HG03196 (cell line): ENCODE measurements at regions not wholly inside any gene's neighbourhood (a gene's known extent, or its start where the extent isn't known, plus 50 kb on each side); places are given as distances from the start of the nearest gene placed in this dataset.

Experiments used
- ATAC-seq: cut with Tn5 transposase; IDR thresholded peaks from one replicate; pipeline ENCODE4 v1.9.1; 2021; ENCODE audit not compliant: unreplicated experiment

GRCh38 chr2:62283147-62283546 is 87.2 kb downstream of the B3GNT2 start:
- no peak for ATAC-seq

GRCh38 chr2:62281663-62282062 is 85.7 kb downstream of the B3GNT2 start:
- no peak for ATAC-seq

- ATAC-seq, result no peak
Observed at GRCh38 chr2:62277688-62278087, 81.8 kb downstream of the B3GNT2 start.
